Upper lobe of left lung (tissue), 6 donors: ENCODE measurements at regions not wholly inside any gene's neighbourhood (a gene's known extent, or its start where the extent isn't known, plus 50 kb on each side); places are given as distances from the start of the nearest gene placed in this dataset.

Experiments used
- ATAC-seq, 2 donors: fragments of 200-7000 bp; cut with Tn5 transposase; one replicate each; pipeline ENCODE4 v1.9.1; 2022; ENCODE audit warnings: mild to moderate bottlenecking in 2 of 2, moderate library complexity in 2 of 2; ENCODE audit not compliant: low FRiP score in 2 of 2
- DNase-seq, 2 donors: peaks; one replicate each; pipeline ENCODE4 v3.0.0-alpha.2; 2019 to 2020
- H3K27ac ChIP-seq, 4 donors: fragments of 200-600 bp; sonication (generic); one replicate each; pipeline ENCODE4 v1.5.1; 2016 to 2019
- H3K27me3 ChIP-seq, 4 donors: fragments of 200-600 bp; sonication (generic); one replicate each; pipeline ENCODE4 v1.5.1; 2017 to 2019
- H3K36me3 ChIP-seq, 4 donors: fragments of 200-600 bp; sonication (generic); one replicate each; pipeline ENCODE4 v1.5.1; 2016 to 2019
- H3K4me1 ChIP-seq, 4 donors: fragments of 200-600 bp; sonication (generic); one replicate each; pipeline ENCODE4 v1.5.1; 2018 to 2019
- H3K4me3 ChIP-seq, 4 donors: fragments of 200-600 bp; sonication (generic); one replicate each; pipeline ENCODE4 v1.5.1; 2017 to 2019; ENCODE audit warnings: mild to moderate bottlenecking in 2 of 4, moderate library complexity in 1 of 4
- H3K9me3 ChIP-seq, 4 donors: fragments of 200-600 bp; sonication (generic); one replicate each; pipeline ENCODE4 v1.5.1; 2018 to 2019
- EP300 ChIP-seq, 4 donors: sonication (generic); formaldehyde crosslinking; IDR thresholded peaks; one replicate each; pipeline ENCODE4 v1.5.1; 2017; ENCODE audit warnings: antibody characterized with exemption in 4 of 4, control low read depth in 2 of 4
- POLR2A ChIP-seq, 4 donors: fragments of 450-650 bp; IDR thresholded peaks; one replicate each; pipeline ENCODE4 v1.5.1; 2016 to 2017; ENCODE audit warnings: antibody characterized with exemption in 4 of 4, mild to moderate bottlenecking in 2 of 4
- POLR2AphosphoS5 ChIP-seq, 2 donors: sonication (generic); formaldehyde crosslinking; IDR thresholded peaks; one replicate each; pipeline ENCODE4 v1.5.1; 2017; ENCODE audit warnings: antibody characterized with exemption in 2 of 2
- WGBS, 2 donors: methylation state at CpG; one replicate each; pipeline ENCODE4 v1.1.5; 2017 to 2018; 5-methylcytosine and 5-hydroxymethylcytosine counted together
- TF ChIP-seq, protein P1 (sequence below), 6 experiments: fragments of 450-650 bp in 4 of 6; fragments of 200-600 bp in 2 of 6; sonication (generic) in 2 of 6; IDR thresholded peaks; one replicate each; pipeline ENCODE4 v1.5.1; 2016 to 2019; ENCODE audit warnings: antibody characterized with exemption in 6 of 6
- donor health status: DM: no; HTN: no; CAD: no; lungs with moderate emphysema.
- donor health status: DM: no; HTN: yes; CAD: no; lungs with severe emphysema.

DNA sequence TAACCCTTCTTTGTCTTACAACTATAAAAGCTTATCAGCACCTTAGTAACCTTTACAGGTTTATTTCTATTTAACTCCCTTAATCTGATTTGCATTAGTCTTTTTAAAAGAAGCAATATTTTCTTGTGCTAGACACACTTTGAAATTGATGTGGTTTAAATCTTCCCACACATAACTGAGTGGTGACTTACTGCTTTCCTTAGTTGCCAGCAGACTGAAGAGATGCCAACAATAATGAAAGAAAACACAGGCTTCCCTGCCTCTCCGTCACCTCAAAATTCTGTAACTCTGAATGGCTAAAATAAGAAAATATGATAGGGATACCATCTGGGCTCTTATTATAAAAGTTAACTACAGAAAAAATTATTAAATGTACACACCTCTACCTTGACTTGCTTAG is 196.8 kb downstream of the PTBP2 start:
- Histone ChIP-seq H3K4me3 (no peak overlapping the region), H3K36me3 (no peaks in the 10 kb centered on the region), H3K9me3 (no peaks in the 10 kb centered on the region), H3K4me1 (no peaks in the 10 kb centered on the region), H3K27me3 (no peaks in the 10 kb centered on the region), H3K27ac (no peak overlapping the region)
- TF ChIP-seq POLR2A (IDR thresholded peaks at IDR 0.05) (no peak), POLR2AphosphoS5 (IDR thresholded peaks at IDR 0.05) (no peak), EP300 (IDR thresholded peaks at IDR 0.05) (no peak)
- no peak for DNase-seq
- 69 to 74% methylated on average over 1 of the region's 1 CpG for WGBS, 2 donors
- peak in 1 of 2 donors; percentile 68 for ATAC-seq

DNA sequence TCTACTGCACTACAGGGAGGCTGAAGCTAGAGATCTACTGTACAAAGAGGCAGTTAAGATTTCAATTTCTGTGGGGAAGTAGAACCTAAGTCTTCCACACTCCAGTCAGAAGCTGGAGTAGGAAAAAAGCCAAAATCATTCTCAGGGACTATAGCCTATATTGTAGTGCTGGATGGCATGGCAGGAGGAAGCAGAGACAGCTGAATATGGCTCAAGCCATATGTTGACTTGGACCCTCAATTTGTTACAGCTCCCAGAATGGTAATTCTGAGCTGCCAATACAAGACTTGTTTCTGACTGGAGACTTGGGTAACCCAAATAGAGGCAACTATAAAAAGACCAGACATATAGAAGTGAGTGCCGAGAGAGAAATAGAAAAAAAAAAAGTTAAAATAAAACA is 200.6 kb downstream of the PTBP2 start:
- Histone ChIP-seq H3K36me3 (no peaks in the 10 kb centered on the region), H3K9me3 (peaks cover 0 to 7% (median 5%) of the 10 kb centered on the region in 4 donors), H3K27ac (no peak overlapping the region), H3K4me1 (no peaks in the 10 kb centered on the region), H3K27me3 (no peaks in the 10 kb centered on the region), H3K4me3 (no peak overlapping the region)
- no peak for ATAC-seq
- DNase-seq: no peak
- TF ChIP-seq POLR2A (IDR thresholded peaks at IDR 0.05): no peak
- TF ChIP-seq POLR2AphosphoS5 (IDR thresholded peaks at IDR 0.05): no peak
- no peak for TF ChIP-seq EP300 (IDR thresholded peaks at IDR 0.05)
- TF ChIP-seq, protein P1, sequence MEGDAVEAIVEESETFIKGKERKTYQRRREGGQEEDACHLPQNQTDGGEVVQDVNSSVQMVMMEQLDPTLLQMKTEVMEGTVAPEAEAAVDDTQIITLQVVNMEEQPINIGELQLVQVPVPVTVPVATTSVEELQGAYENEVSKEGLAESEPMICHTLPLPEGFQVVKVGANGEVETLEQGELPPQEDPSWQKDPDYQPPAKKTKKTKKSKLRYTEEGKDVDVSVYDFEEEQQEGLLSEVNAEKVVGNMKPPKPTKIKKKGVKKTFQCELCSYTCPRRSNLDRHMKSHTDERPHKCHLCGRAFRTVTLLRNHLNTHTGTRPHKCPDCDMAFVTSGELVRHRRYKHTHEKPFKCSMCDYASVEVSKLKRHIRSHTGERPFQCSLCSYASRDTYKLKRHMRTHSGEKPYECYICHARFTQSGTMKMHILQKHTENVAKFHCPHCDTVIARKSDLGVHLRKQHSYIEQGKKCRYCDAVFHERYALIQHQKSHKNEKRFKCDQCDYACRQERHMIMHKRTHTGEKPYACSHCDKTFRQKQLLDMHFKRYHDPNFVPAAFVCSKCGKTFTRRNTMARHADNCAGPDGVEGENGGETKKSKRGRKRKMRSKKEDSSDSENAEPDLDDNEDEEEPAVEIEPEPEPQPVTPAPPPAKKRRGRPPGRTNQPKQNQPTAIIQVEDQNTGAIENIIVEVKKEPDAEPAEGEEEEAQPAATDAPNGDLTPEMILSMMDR (IDR thresholded peaks at IDR 0.05): no peak
- 92 to 96% methylated on average over 1 of the region's 1 CpG for WGBS, 2 donors

DNA sequence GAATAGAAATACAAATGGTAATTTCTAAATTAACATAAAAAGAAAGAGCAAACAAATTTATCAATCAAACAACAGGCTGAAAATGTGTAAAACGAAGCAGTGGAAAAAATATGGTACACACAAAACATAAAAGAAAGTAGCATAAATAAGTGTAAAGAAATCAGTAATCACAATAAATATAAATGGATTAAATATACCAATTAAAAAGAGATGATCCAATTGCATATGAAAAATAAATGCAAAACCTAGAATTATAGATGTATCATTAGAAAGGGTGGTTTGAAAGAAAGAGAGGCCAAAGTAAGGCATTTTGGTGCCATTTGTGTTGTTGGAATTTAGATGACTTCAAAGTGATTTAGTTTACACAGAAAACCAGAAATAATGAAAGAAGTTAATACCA is 202.2 kb downstream of the PTBP2 start:
- ATAC-seq (no peak), DNase-seq (no peak)
- 40 to 49% methylated on average over 1 of the region's 1 CpG for WGBS, 2 donors
- Histone ChIP-seq H3K27me3 (no peaks in the 10 kb centered on the region), H3K36me3 (no peaks in the 10 kb centered on the region), H3K4me3 (no peak overlapping the region), H3K4me1 (no peaks in the 10 kb centered on the region), H3K27ac (no peak overlapping the region), H3K9me3 (peaks cover 0 to 7% (median 5%) of the 10 kb centered on the region in 4 donors)
- TF ChIP-seq POLR2AphosphoS5 (IDR thresholded peaks at IDR 0.05) (no peak), EP300 (IDR thresholded peaks at IDR 0.05) (no peak), POLR2A (IDR thresholded peaks at IDR 0.05) (no peak)
- TF ChIP-seq, protein P1 (IDR thresholded peaks at IDR 0.05): no peak

DNA sequence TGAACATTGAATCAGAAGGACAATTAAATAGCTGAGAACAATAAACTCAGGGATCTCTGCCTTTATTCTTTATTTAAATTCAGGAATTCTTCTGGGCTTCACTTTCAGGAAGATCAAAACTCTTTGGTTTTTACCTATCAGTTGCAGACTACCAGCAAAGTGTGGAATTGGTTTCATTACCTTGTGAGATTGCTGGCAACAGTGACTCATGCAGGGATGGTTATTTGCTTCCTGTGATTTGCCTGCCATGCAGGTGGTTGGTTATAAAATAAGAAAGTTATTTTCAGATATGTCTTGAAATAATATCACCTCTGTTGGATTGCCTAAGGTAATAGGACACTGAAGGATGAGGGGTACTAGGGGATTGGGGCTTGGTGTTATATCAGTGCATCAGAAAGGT is 204.6 kb downstream of the PTBP2 start:
- H3K27me3 ChIP-seq: no peaks in the 10 kb centered on the region
- no peak for TF ChIP-seq POLR2AphosphoS5 (IDR thresholded peaks at IDR 0.05)
- no peak for TF ChIP-seq POLR2A (IDR thresholded peaks at IDR 0.05)
- TF ChIP-seq EP300 (IDR thresholded peaks at IDR 0.05): no peak
- TF ChIP-seq, protein P1 (IDR thresholded peaks at IDR 0.05): no peak
- H3K36me3 ChIP-seq: no peaks in the 10 kb centered on the region

DNA sequence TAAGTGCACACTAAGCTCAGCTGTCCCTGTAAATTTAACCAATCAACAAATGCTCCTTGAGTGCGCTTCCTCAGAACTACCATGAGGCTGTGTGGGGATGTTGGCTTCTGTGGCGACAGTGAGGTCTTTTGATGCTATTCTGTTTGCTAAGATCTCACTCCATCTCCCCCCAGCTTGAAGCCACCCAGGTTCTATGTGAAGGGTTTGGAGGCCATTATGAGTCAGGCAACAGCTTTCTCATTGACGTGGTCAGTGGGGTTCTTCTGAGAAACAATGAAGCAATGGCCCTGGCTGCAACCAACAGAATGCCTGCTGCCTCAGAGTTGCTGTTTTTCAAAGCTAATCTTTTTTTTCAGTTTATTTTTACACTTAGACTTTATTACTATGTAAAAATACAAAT is 205.5 kb downstream of the PTBP2 start:
- DNase-seq (no peak), ATAC-seq (no peak)
- 88 to 93% methylated on average over 3 of the region's 3 CpGs for WGBS, 2 donors
- no peak for TF ChIP-seq EP300 (IDR thresholded peaks at IDR 0.05)
- no peak for TF ChIP-seq POLR2A (IDR thresholded peaks at IDR 0.05)
- TF ChIP-seq POLR2AphosphoS5 (IDR thresholded peaks at IDR 0.05): no peak
- TF ChIP-seq, protein P1 (IDR thresholded peaks at IDR 0.05): no peak
- Histone ChIP-seq H3K27me3 (no peaks in the 10 kb centered on the region), H3K4me1 (no peaks in the 10 kb centered on the region), H3K36me3 (no peaks in the 10 kb centered on the region), H3K4me3 (no peak overlapping the region), H3K9me3 (peaks cover 0 to 7% (median 5%) of the 10 kb centered on the region in 4 donors), H3K27ac (no peak overlapping the region)

More for the DNA sequence above, 204.6 kb downstream of the PTBP2 start:
- H3K9me3 ChIP-seq: peaks cover 0 to 7% (median 5%) of the 10 kb centered on the region in 4 donors
- no peaks in the 10 kb centered on the region for H3K4me1 ChIP-seq
- DNase-seq: no peak
- H3K27ac ChIP-seq: no peak overlapping the region
- ATAC-seq: no peak
- no peak overlapping the region for H3K4me3 ChIP-seq
